Fibroblast of mammary gland (primary cell): ENCODE measurements at regions not wholly inside any gene's neighbourhood (a gene's known extent, or its start where the extent isn't known, plus 50 kb on each side); places are given as distances from the start of the nearest gene placed in this dataset.
"Not testable (repeated sequence)": the region's sequence is repeated elsewhere in the genome, so short reads cannot be mapped to it uniquely, and the experiment has no call there.

Experiments
- DNase-seq: peaks from one replicate; pipeline ENCODE4 v3.0.0-alpha.2; 2010; ENCODE audit warnings: low read depth
- H3K4me3 ChIP-seq: 2 replicates; pipeline ENCODE4 v1.5.1; 2011; ENCODE audit warnings: low read depth, mild to moderate bottlenecking, low read length, moderate library complexity; ENCODE audit not compliant: control insufficient read depth
- CTCF ChIP-seq: conservative IDR thresholded peaks from 2 replicates; pipeline ENCODE4 v1.5.1; 2011; ENCODE audit warnings: low read depth, low read length, inconsistent platforms; ENCODE audit not compliant: control insufficient read depth, insufficient read depth

GRCh38 chr2:184993746-184994145 is 395.4 kb downstream of the ZNF804A start:
- DNase-seq: no peak
- no peak for TF ChIP-seq CTCF
- no peak overlapping the region for H3K4me3 ChIP-seq

GRCh38 chr2:185006481-185006880 is 408.2 kb downstream of the ZNF804A start:
- DNase-seq: no peak
- no peak overlapping the region for H3K4me3 ChIP-seq
- no peak for TF ChIP-seq CTCF

- TF ChIP-seq CTCF: no peak
- DNase-seq: peak; percentile 5
- no peak overlapping the region for H3K4me3 ChIP-seq
Measured at GRCh38 chr2:185012643-185013042, 414.3 kb downstream of the ZNF804A start.

- H3K4me3 ChIP-seq: no peak overlapping the region
- no peak for DNase-seq
- no peak for TF ChIP-seq CTCF
Measured at GRCh38 chr2:185014076-185014475, 415.7 kb downstream of the ZNF804A start.

GRCh38 chr2:185025891-185026290 is 427.6 kb downstream of the ZNF804A start:
- not testable (repeated sequence) for DNase-seq, H3K4me3 ChIP-seq

GRCh38 chr2:185035906-185036305 is 437.6 kb downstream of the ZNF804A start:
- no peak overlapping the region for H3K4me3 ChIP-seq
- TF ChIP-seq CTCF: no peak
- DNase-seq: no peak

- TF ChIP-seq CTCF: no peak
Measured at GRCh38 chr2:185044323-185044874, 446.1 kb downstream of the ZNF804A start.

More at GRCh38 chr2:185044323-185044874, 446.1 kb downstream of the ZNF804A start:
- H3K4me3 ChIP-seq: no peak overlapping the region
- DNase-seq: no peak
